SK-N-MC (cell line): ENCODE measurements at regions not wholly inside any gene's neighbourhood (a gene's known extent, or its start where the extent isn't known, plus 50 kb on each side); places are given as distances from the start of the nearest gene placed in this dataset.

ENCODE experiments used
- EZH2 ChIP-seq: fragments of 200-600 bp; sonication (generic); IDR thresholded peaks from one replicate; pipeline ENCODE4 v1.6.1; 2017; ENCODE audit warnings: antibody characterized with exemption
- FOXP2 ChIP-seq: optimal IDR thresholded peaks from 2 replicates; pipeline ENCODE3; 2011; ENCODE audit warnings: mild to moderate bottlenecking, moderate library complexity; ENCODE audit not compliant: insufficient read depth; ENCODE audit errors: extremely low read length, control extremely low read depth
- POLR2AphosphoS5 ChIP-seq: IDR thresholded peaks from 2 replicates; pipeline ENCODE4 v1.6.1; 2012; ENCODE audit warnings: mild to moderate bottlenecking, low read depth, low read length, borderline replicate concordance

GRCh38 chr2:228447266-228447915 is 265.9 kb upstream of the SPHKAP start:
- TF ChIP-seq EZH2 (no peak), POLR2AphosphoS5 (no peak), FOXP2 (no peak)
